ENCODE measurements at regions not wholly inside any gene's neighbourhood (a gene's known extent, or its start where the extent isn't known, plus 50 kb on each side); places are given as distances from the start of the nearest gene placed in this dataset.

- DNase-seq: no peak
Observed at GRCh38 chrX:69299951-69300714, 134.9 kb upstream of the PJA1 start.

GRCh38 chrX:69299285-69299684, 134.0 kb upstream of the PJA1 start:
- DNase-seq: no peak

- no peak for DNase-seq
Observed at GRCh38 chrX:69298466-69299140, 133.3 kb upstream of the PJA1 start.

GRCh38 chrX:69297506-69297905, 132.3 kb upstream of the PJA1 start:
- no peak for DNase-seq

GRCh38 chrX:69293776-69294601, 128.7 kb upstream of the PJA1 start:
- no peak for DNase-seq

- DNase-seq: no peak
Observed at GRCh38 chrX:69291116-69291515, 125.9 kb upstream of the PJA1 start.

- no peak for DNase-seq
Observed at GRCh38 chrX:69290292-69290691, 125.0 kb upstream of the PJA1 start.

GRCh38 chrX:69289793-69290123, 124.5 kb upstream of the PJA1 start:
- no peak for DNase-seq

- DNase-seq: no peak
Observed at GRCh38 chrX:69289046-69289792, 124.0 kb upstream of the PJA1 start.

- DNase-seq: no peak
Observed at GRCh38 chrX:69287095-69287494, 121.8 kb upstream of the PJA1 start.

GRCh38 chrX:69286565-69286906, 121.3 kb upstream of the PJA1 start:
- DNase-seq: no peak

GRCh38 chrX:69285881-69286564, 120.8 kb upstream of the PJA1 start:
- peak; percentile 10 for DNase-seq

- DNase-seq: no peak
Observed at GRCh38 chrX:69285401-69285877, 120.2 kb upstream of the PJA1 start.

GRCh38 chrX:69284491-69284890, 119.2 kb upstream of the PJA1 start:
- no peak for DNase-seq

GRCh38 chrX:69282893-69283690, 117.8 kb upstream of the PJA1 start:
- no peak for DNase-seq

GRCh38 chrX:69280933-69281332, 115.7 kb upstream of the PJA1 start:
- no peak for DNase-seq

- no peak for DNase-seq
Observed at GRCh38 chrX:69279234-69279633, 114.0 kb upstream of the PJA1 start.

- no peak for DNase-seq
Observed at GRCh38 chrX:69278031-69278687, 112.9 kb upstream of the PJA1 start.

- no peak for DNase-seq
Observed at GRCh38 chrX:69277369-69277990, 112.2 kb upstream of the PJA1 start.

GRCh38 chrX:69268611-69269010, 103.4 kb upstream of the PJA1 start:
- DNase-seq: no peak

GRCh38 chrX:69264158-69264581, 98.9 kb upstream of the PJA1 start:
- no peak for DNase-seq
